H9 (cell line): ENCODE measurements at regions not wholly inside any gene's neighbourhood (a gene's known extent, or its start where the extent isn't known, plus 50 kb on each side); places are given as distances from the start of the nearest gene placed in this dataset.

ENCODE experiments used
- DNase-seq: peaks from one replicate; pipeline ENCODE4 v3.0.0-alpha.2; 2017
- H2AFZ ChIP-seq: one replicate; pipeline ENCODE4 v1.6.1; 2013; ENCODE audit warnings: mild to moderate bottlenecking, low read length, control low read depth, moderate library complexity
- H2AK5ac ChIP-seq: 2 replicates; pipeline ENCODE4 v1.6.1; 2013; ENCODE audit warnings: low read length, control low read depth, mixed read lengths; ENCODE audit not compliant: insufficient read length
- H2BK120ac ChIP-seq: one replicate; pipeline ENCODE4 v1.6.1; 2013; ENCODE audit warnings: low read depth, mild to moderate bottlenecking, low read length, control low read depth, inconsistent platforms; ENCODE audit not compliant: poor library complexity, severe bottlenecking
- H2BK12ac ChIP-seq: 2 replicates; pipeline ENCODE4 v1.6.1; 2013; ENCODE audit warnings: low read length, control low read depth, mixed read lengths, low read depth; ENCODE audit not compliant: insufficient read length
- H2BK15ac ChIP-seq: 2 replicates; pipeline ENCODE4 v1.6.1; 2013; ENCODE audit warnings: low read depth, low read length, control low read depth
- H2BK20ac ChIP-seq: one replicate; pipeline ENCODE4 v1.6.1; 2013; ENCODE audit warnings: low read depth, mild to moderate bottlenecking, low read length, control low read depth, inconsistent platforms; ENCODE audit not compliant: poor library complexity, severe bottlenecking
- H2BK5ac ChIP-seq: 2 replicates; pipeline ENCODE4 v1.6.1; 2013; ENCODE audit warnings: low read length, control low read depth, mixed read lengths; ENCODE audit not compliant: insufficient read length
- H3K14ac ChIP-seq: 2 replicates; pipeline ENCODE4 v1.6.1; 2013; ENCODE audit warnings: low read length, control low read depth; ENCODE audit not compliant: insufficient read depth
- H3K18ac ChIP-seq: 2 replicates; pipeline ENCODE4 v1.6.1; 2013; ENCODE audit warnings: low read depth, mild to moderate bottlenecking, mixed read lengths, low read length, control low read depth; ENCODE audit not compliant: insufficient read length
- H3K23ac ChIP-seq: 2 replicates; pipeline ENCODE4 v1.6.1; 2013; ENCODE audit warnings: low read length, control low read depth, mixed read lengths, low read depth; ENCODE audit not compliant: insufficient read length
- H3K23me2 ChIP-seq: 2 replicates; pipeline ENCODE4 v1.6.1; 2013; ENCODE audit warnings: low read depth, mild to moderate bottlenecking, mixed read lengths, low read length, control low read depth; ENCODE audit not compliant: insufficient read length, poor library complexity, severe bottlenecking
- H3K27ac ChIP-seq: 2 replicates; pipeline ENCODE4 v1.5.1; 2013; ENCODE audit warnings: low read length, control low read depth, mixed read lengths, low read depth; ENCODE audit not compliant: insufficient read length
- H3K27me3 ChIP-seq: 2 replicates; pipeline ENCODE4 v1.6.1; 2013; ENCODE audit warnings: low read length, control low read depth, inconsistent platforms; ENCODE audit not compliant: insufficient read depth
- H3K4ac ChIP-seq: 2 replicates; pipeline ENCODE4 v1.6.1; 2013; ENCODE audit warnings: low read depth, mild to moderate bottlenecking, control low read depth, inconsistent platforms, low read length, moderate library complexity
- H3K4me1 ChIP-seq: 2 replicates; pipeline ENCODE4 v1.6.1; 2013; ENCODE audit warnings: low read length, control low read depth, inconsistent platforms; ENCODE audit not compliant: insufficient read depth
- H3K4me2 ChIP-seq: 2 replicates; pipeline ENCODE4 v1.6.1; 2013; ENCODE audit warnings: low read length, control low read depth, mixed read lengths; ENCODE audit not compliant: insufficient read length, insufficient read depth
- H3K56ac ChIP-seq: 2 replicates; pipeline ENCODE4 v1.6.1; 2013; ENCODE audit warnings: low read depth, mild to moderate bottlenecking, mixed read lengths, low read length, control low read depth; ENCODE audit not compliant: insufficient read length
- H3K79me1 ChIP-seq: 2 replicates; pipeline ENCODE4 v1.6.1; 2013; ENCODE audit warnings: low read depth, mild to moderate bottlenecking, moderate library complexity, low read length, control low read depth, inconsistent platforms; ENCODE audit not compliant: insufficient read depth, poor library complexity, severe bottlenecking
- H3K79me2 ChIP-seq: 2 replicates; pipeline ENCODE4 v1.6.1; 2013; ENCODE audit warnings: low read length, control low read depth, inconsistent platforms; ENCODE audit not compliant: insufficient read depth
- H3K9ac ChIP-seq: 2 replicates; pipeline ENCODE4 v1.6.1; 2013; ENCODE audit warnings: low read length, control low read depth, mixed read lengths; ENCODE audit not compliant: insufficient read length; ENCODE audit errors: extremely low read depth
- H3K9me3 ChIP-seq: one replicate; pipeline ENCODE4 v1.6.1; 2013; ENCODE audit warnings: low read depth, low read length, inconsistent platforms; ENCODE audit not compliant: control insufficient read depth
- H3T11ph ChIP-seq: one replicate; pipeline ENCODE4 v1.6.1; 2013; ENCODE audit warnings: mild to moderate bottlenecking, low read length, control low read depth, inconsistent platforms
- H4K20me1 ChIP-seq: one replicate; pipeline ENCODE4 v1.6.1; 2013; ENCODE audit not compliant: control insufficient read depth, insufficient read length, insufficient read depth
- H4K5ac ChIP-seq: 2 replicates; pipeline ENCODE4 v1.6.1; 2013; ENCODE audit warnings: low read depth, mild to moderate bottlenecking, mixed read lengths, low read length, control low read depth; ENCODE audit not compliant: insufficient read length
- H4K8ac ChIP-seq: replicated peaks from 2 replicates; pipeline ENCODE4 v1.6.1; 2013; ENCODE audit warnings: low read length, control low read depth, mixed read lengths, low read depth; ENCODE audit not compliant: insufficient read length
- H4K91ac ChIP-seq: 2 replicates; pipeline ENCODE4 v1.6.1; 2013; ENCODE audit warnings: low read depth, mild to moderate bottlenecking, moderate library complexity, mixed read lengths, low read length, control low read depth; ENCODE audit not compliant: insufficient read length
- H3K27ac Mint-ChIP-seq, 3 experiments: 2 replicates in 2 of 3; 3 replicates in 1 of 3; pipeline ENCODE4 v1.8.0; 2020 to 2021; ENCODE audit warnings: mixed read lengths in 3 of 3, mild to moderate bottlenecking in 1 of 3, moderate library complexity in 1 of 3
- H3K27me3 Mint-ChIP-seq: 2 replicates; pipeline ENCODE4 v1.8.0; 2021; ENCODE audit warnings: low read depth, mild to moderate bottlenecking, moderate library complexity, mixed read lengths
- H3K36me3 Mint-ChIP-seq, 3 experiments: 2 replicates in 2 of 3; 3 replicates in 1 of 3; pipeline ENCODE4 v1.8.0; 2020 to 2021; ENCODE audit warnings: low read depth in 3 of 3, mixed read lengths in 3 of 3; ENCODE audit not compliant: insufficient read depth in 1 of 3
- H3K4me1 Mint-ChIP-seq, 2 experiments: 2 replicates each; pipeline ENCODE4 v1.8.0; 2020; ENCODE audit warnings: mixed read lengths in 2 of 2
- H3K4me3 Mint-ChIP-seq, 2 experiments: 2 replicates in 1 of 2; 3 replicates in 1 of 2; pipeline ENCODE4 v1.8.0; 2020 to 2021; ENCODE audit warnings: mild to moderate bottlenecking in 2 of 2, mixed read lengths in 2 of 2, moderate library complexity in 1 of 2
- H3K9me3 Mint-ChIP-seq, 2 experiments: 2 replicates in 1 of 2; 3 replicates in 1 of 2; pipeline ENCODE4 v1.8.0; 2020; ENCODE audit warnings: mild to moderate bottlenecking in 2 of 2, mixed read lengths in 2 of 2, moderate library complexity in 1 of 2
- WGBS: extraction: QIAGEN DNeasy Blood & Tissue Kit; methylation state at CpG from one replicate; pipeline ENCODE4 v1.1.7; 2013; ENCODE audit warnings: missing lambda C conversion rate, low lambda C conversion rate, mixed read lengths; ENCODE audit not compliant: insufficient read length; ENCODE audit errors: extremely low coverage; 5-methylcytosine and 5-hydroxymethylcytosine counted together
- TF ChIP-seq, protein P1 (sequence below): fragments of 200-600 bp; sonication (generic); conservative IDR thresholded peaks from 3 replicates; pipeline ENCODE4 v1.8.0; 2021; ENCODE audit warnings: antibody characterized with exemption, mild to moderate bottlenecking

DNA sequence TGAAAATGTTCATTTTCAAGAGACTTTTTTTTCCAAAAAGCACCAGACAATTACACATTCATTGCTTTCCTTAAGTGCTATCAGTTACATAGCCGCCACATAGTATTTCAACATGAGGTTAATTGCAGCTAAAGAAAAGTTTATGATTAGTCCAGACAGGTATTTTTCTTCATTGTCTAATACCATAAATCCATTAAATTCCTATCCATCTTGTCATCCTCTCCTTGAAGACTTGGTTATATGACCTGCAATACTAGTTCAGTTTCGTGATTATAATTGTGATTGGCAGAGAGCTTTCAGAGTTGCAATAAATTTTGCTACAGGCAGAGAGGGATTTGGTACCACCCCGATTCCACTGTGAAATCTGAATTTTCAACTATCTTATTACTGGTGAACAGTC, 437.7 kb downstream of the GPATCH2 start:
- Histone ChIP-seq H3K23ac (no peak overlapping the region), H2AFZ (no peak overlapping the region), H3K79me1 (no peaks in the 10 kb centered on the region), H2AK5ac (no peak overlapping the region), H3K4me1 (no peaks in the 10 kb centered on the region), H2BK120ac (no peak overlapping the region), H4K8ac (no peak overlapping the region), H3K79me2 (no peaks in the 10 kb centered on the region), H3K18ac (no peak overlapping the region), H4K20me1 (no peaks in the 10 kb centered on the region), H3K56ac (no peak overlapping the region), H2BK5ac (no peak overlapping the region), H3T11ph (no peak overlapping the region), H2BK15ac (no peak overlapping the region), H3K23me2 (no peaks in the 10 kb centered on the region), H2BK12ac (no peak overlapping the region), H3K14ac (no peak overlapping the region), H3K27ac (no peak overlapping the region), H3K9ac (no peak overlapping the region), H3K4me2 (no peak overlapping the region), H2BK20ac (no peak overlapping the region), H3K9me3 (no peaks in the 10 kb centered on the region), H4K5ac (no peak overlapping the region), H4K91ac (no peak overlapping the region), H3K27me3 (no peaks in the 10 kb centered on the region), H3K4ac (no peak overlapping the region)
- Mint-ChIP-seq H3K36me3 (no peaks in the 10 kb centered on the region; a peak in 1 of 7 replicates), H3K27me3 (no peaks in the 10 kb centered on the region), H3K4me1 (no peaks in the 10 kb centered on the region), H3K4me3 (no peak overlapping the region), H3K9me3 (peaks cover 0 to 4% of the 10 kb centered on the region in 2 experiments; a peak in 2 of 5 replicates), H3K27ac (no peak overlapping the region)
- TF ChIP-seq, protein P1, sequence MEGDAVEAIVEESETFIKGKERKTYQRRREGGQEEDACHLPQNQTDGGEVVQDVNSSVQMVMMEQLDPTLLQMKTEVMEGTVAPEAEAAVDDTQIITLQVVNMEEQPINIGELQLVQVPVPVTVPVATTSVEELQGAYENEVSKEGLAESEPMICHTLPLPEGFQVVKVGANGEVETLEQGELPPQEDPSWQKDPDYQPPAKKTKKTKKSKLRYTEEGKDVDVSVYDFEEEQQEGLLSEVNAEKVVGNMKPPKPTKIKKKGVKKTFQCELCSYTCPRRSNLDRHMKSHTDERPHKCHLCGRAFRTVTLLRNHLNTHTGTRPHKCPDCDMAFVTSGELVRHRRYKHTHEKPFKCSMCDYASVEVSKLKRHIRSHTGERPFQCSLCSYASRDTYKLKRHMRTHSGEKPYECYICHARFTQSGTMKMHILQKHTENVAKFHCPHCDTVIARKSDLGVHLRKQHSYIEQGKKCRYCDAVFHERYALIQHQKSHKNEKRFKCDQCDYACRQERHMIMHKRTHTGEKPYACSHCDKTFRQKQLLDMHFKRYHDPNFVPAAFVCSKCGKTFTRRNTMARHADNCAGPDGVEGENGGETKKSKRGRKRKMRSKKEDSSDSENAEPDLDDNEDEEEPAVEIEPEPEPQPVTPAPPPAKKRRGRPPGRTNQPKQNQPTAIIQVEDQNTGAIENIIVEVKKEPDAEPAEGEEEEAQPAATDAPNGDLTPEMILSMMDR: no peak
- DNase-seq: no peak
- no CpG with 5 or more reads among the region's 3 CpGs for WGBS
